Colonic mucosa (tissue), 4 donors: ENCODE measurements at regions not wholly inside any gene's neighbourhood (a gene's known extent, or its start where the extent isn't known, plus 50 kb on each side); places are given as distances from the start of the nearest gene placed in this dataset.
A peak's percentile ranks its signal among the peaks of the same experiment; 100 is the strongest.

ENCODE experiments used
- DNase-seq: peaks from one replicate; pipeline ENCODE4 v3.0.0-alpha.2; 2020
- H3K27ac ChIP-seq: fragments of 200-600 bp; one replicate; pipeline ENCODE4 v1.8.0; 2021
- H3K27me3 ChIP-seq: fragments of 200-600 bp; one replicate; pipeline ENCODE4 v1.8.0; 2021
- H3K36me3 ChIP-seq: fragments of 200-600 bp; one replicate; pipeline ENCODE4 v1.8.0; 2021
- H3K4me1 ChIP-seq: fragments of 200-600 bp; one replicate; pipeline ENCODE4 v1.8.0; 2021; ENCODE audit warnings: mild to moderate bottlenecking
- H3K4me3 ChIP-seq: fragments of 200-600 bp; one replicate; pipeline ENCODE4 v1.8.0; 2021
- H3K9ac ChIP-seq, 2 donors: one replicate each; pipeline ENCODE4 v1.7.0; 2013; ENCODE audit warnings: control low read depth in 2 of 2, low read depth in 2 of 2, low read length in 2 of 2
- H3K9me3 ChIP-seq: fragments of 200-600 bp; one replicate; pipeline ENCODE4 v1.8.0; 2021
- CTCF ChIP-seq: fragments of 200-600 bp; IDR thresholded peaks from one replicate; pipeline ENCODE4 v1.8.0; 2022; ENCODE audit warnings: antibody characterized with exemption, mild to moderate bottlenecking
- intact Hi-C: fragments of 100-400 bp; cut with DNase I; formaldehyde crosslinking; loops from one replicate; pipeline ENCODE4 v1.14.1; 2022
- donor health status: healthy.
- donor health status: DM: no; HTN: no; CAD: no.
- donor health status: DM: no; HTN: no; CAD: no.

DNA sequence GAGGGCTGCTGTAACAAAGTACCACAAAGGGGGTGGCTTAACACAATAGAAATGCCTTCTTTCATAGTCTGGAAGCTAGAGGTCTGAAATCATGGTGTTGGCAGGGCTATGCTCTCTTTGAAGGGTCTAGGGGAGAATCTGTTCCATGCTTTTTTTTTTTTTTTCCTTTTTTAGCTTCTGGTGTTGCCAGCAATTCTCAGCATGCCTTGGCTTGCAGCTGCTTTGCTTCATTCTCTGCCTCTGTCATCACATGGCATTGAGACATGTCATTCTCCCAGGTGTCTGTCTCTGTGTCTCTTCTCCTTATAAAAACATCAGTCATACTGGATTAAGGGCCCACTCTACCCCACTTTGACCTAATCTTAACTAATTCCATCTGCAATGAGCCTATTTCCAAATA, 78.6 kb upstream of the BOD1L1 start:
- Histone ChIP-seq H3K4me1 (no peaks in the 10 kb centered on the region), H3K27me3 (no peaks in the 10 kb centered on the region), H3K9me3 (no peaks in the 10 kb centered on the region), H3K36me3 (no peaks in the 10 kb centered on the region), H3K9ac (no peak overlapping the region), H3K4me3 (no peak overlapping the region), H3K27ac (peak overlapping the region; percentile 62)
- no peak for DNase-seq
- intact Hi-C loops: no loop called here
- no peak for TF ChIP-seq CTCF

GRCh38 chr4:13706716-13707115, 79.2 kb upstream of the BOD1L1 start:
- no peak for DNase-seq
- Histone ChIP-seq H3K4me1 (no peaks in the 10 kb centered on the region), H3K4me3 (no peak overlapping the region), H3K9me3 (no peaks in the 10 kb centered on the region), H3K27ac (no peak overlapping the region), H3K9ac (no peak overlapping the region), H3K27me3 (no peaks in the 10 kb centered on the region), H3K36me3 (no peaks in the 10 kb centered on the region)
- TF ChIP-seq CTCF: no peak
- intact Hi-C loops: no loop called here

- intact Hi-C loops: no loop called here
- no peak for DNase-seq
Observed at GRCh38 chr4:13710246-13710885, 82.8 kb upstream of the BOD1L1 start.

DNA sequence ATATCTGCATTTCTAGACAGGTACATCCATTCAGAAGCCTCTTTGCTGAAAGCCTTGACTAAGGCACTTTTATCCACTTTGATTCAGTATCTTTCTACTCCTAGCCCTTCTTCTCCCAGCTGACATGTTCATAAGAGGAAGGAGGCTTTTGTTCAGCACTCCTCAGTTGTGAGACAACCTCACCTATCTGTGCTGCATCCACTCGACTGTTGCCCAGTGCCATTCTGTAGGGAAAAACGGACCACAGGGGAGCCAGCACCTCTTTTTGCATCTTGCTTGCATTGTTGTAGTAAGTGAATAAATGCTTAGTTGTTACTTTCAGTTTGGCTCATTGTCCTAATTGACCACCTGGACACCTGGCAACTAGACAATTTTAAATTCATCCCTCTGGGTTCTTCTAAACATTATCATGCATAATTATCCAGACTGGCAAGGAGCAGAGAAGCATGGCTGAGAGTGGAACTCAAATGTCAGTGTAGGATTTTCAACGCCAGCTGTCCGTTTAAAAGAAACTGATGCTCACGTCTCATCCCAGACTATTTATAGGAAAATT, 83.8 kb upstream of the BOD1L1 start:
- Histone ChIP-seq H3K9me3 (no peaks in the 10 kb centered on the region), H3K4me3 (no peak overlapping the region), H3K9ac (no peak overlapping the region), H3K4me1 (no peaks in the 10 kb centered on the region), H3K27me3 (no peaks in the 10 kb centered on the region), H3K36me3 (no peaks in the 10 kb centered on the region), H3K27ac (no peak overlapping the region)
- DNase-seq: no peak
- no peak for TF ChIP-seq CTCF
- intact Hi-C loops: no loop called here

More at GRCh38 chr4:13710246-13710885, 82.8 kb upstream of the BOD1L1 start:
- Histone ChIP-seq H3K9me3 (no peaks in the 10 kb centered on the region), H3K36me3 (no peaks in the 10 kb centered on the region), H3K27me3 (no peaks in the 10 kb centered on the region), H3K4me3 (no peak overlapping the region), H3K4me1 (no peaks in the 10 kb centered on the region), H3K27ac (no peak overlapping the region), H3K9ac (no peak overlapping the region)
- TF ChIP-seq CTCF: no peak

- intact Hi-C loops: no loop called here
- Histone ChIP-seq H3K36me3 (no peaks in the 10 kb centered on the region), H3K27ac (no peak overlapping the region), H3K27me3 (no peaks in the 10 kb centered on the region), H3K9ac (no peak overlapping the region), H3K4me1 (no peaks in the 10 kb centered on the region), H3K4me3 (no peak overlapping the region), H3K9me3 (no peaks in the 10 kb centered on the region)
- no peak for DNase-seq
- no peak for TF ChIP-seq CTCF
Observed at GRCh38 chr4:13721894-13722293, 94.4 kb upstream of the BOD1L1 start.
